Caco-2 (cell line): ENCODE measurements at regions not wholly inside any gene's neighbourhood (a gene's known extent, or its start where the extent isn't known, plus 50 kb on each side); places are given as distances from the start of the nearest gene placed in this dataset.

Source experiments
- BruUV-seq: library from RNA; stranded (reverse); fragments of 400-500 nt; replicated peaks from 2 replicates; lab custom pipeline; 2021; lab: Mats Ljungman, UMichigan
- CTCF ChIA-PET: fragments of 300-600 bp; sonication (Branson Sonifier 250); formaldehyde crosslinking; loops from one replicate; lab custom pipeline; 2022; ENCODE audit warnings: antibody characterized with exemption; lab: Charles Lee
- POLR2A ChIA-PET: fragments of 300-600 bp; sonication (Branson Sonifier 250); formaldehyde crosslinking; loops from one replicate; lab custom pipeline; 2022; ENCODE audit warnings: antibody characterized with exemption; lab: Charles Lee
- DNase-seq, 2 experiments: peaks; one replicate each; pipeline versions ENCODE4 v3.0.0 to v3.0.0-alpha.2; 2020 to 2022
- H3K27me3 ChIP-seq: replicated peaks from 2 replicates; pipeline ENCODE4 v1.6.0; 2011; ENCODE audit warnings: low read length; ENCODE audit not compliant: control insufficient read depth, insufficient read depth
- H3K36me3 ChIP-seq: 2 replicates; pipeline ENCODE4 v1.5.1; 2011; ENCODE audit warnings: low read length; ENCODE audit not compliant: control insufficient read depth, insufficient read depth
- H3K4me1 ChIP-seq: fragments of 250-450 bp; sonication (Bioruptor Pico); 2 replicates; pipeline ENCODE4 v1.5.1; 2020; ENCODE audit warnings: mild to moderate bottlenecking
- H3K4me3 ChIP-seq: 2 replicates; pipeline ENCODE4 v1.5.1; 2011; ENCODE audit warnings: low read depth, mild to moderate bottlenecking, control low read depth, low read length
- H3K9me3 ChIP-seq: fragments of 250-450 bp; sonication (Bioruptor Pico); 2 replicates; pipeline ENCODE4 v1.5.1; 2020; ENCODE audit warnings: mild to moderate bottlenecking, moderate library complexity
- H3K27ac Mint-ChIP-seq: one replicate; pipeline ENCODE4 v1.8.0; 2022; ENCODE audit warnings: mixed read lengths; ENCODE audit not compliant: unreplicated experiment
- H3K27me3 Mint-ChIP-seq: one replicate; pipeline ENCODE4 v1.8.0; 2022; ENCODE audit warnings: mixed read lengths; ENCODE audit not compliant: insufficient read depth, unreplicated experiment
- H3K36me3 Mint-ChIP-seq: one replicate; pipeline ENCODE4 v1.8.0; 2022; ENCODE audit warnings: mild to moderate bottlenecking, mixed read lengths; ENCODE audit not compliant: insufficient read depth, unreplicated experiment
- H3K4me1 Mint-ChIP-seq: one replicate; pipeline ENCODE4 v1.8.0; 2022; ENCODE audit warnings: low read depth, mixed read lengths; ENCODE audit not compliant: unreplicated experiment
- H3K4me3 Mint-ChIP-seq: one replicate; pipeline ENCODE4 v1.8.0; 2022; ENCODE audit warnings: mild to moderate bottlenecking, moderate library complexity, mixed read lengths; ENCODE audit not compliant: unreplicated experiment
- H3K9me3 Mint-ChIP-seq: one replicate; pipeline ENCODE4 v1.8.0; 2022; ENCODE audit warnings: mixed read lengths; ENCODE audit not compliant: unreplicated experiment
- intact Hi-C: fragments of 100-400 bp; cut with micrococcal nuclease; formaldehyde crosslinking; loops from one replicate; pipeline ENCODE4 v1.10.0; 2022; ENCODE audit not compliant: unreplicated experiment
- TF ChIP-seq, protein P1 (sequence below), 2 experiments: fragments of 200-600 bp in 1 of 2; IDR thresholded peaks; 1 replicate in 1 of 2; 2 replicates in 1 of 2; pipeline versions ENCODE4 v1.5.1 to v1.8.0; 2011 to 2022; ENCODE audit warnings: antibody characterized with exemption in 1 of 2, control low read depth in 1 of 2, inconsistent platforms in 1 of 2, low read depth in 1 of 2, low read length in 1 of 2, mild to moderate bottlenecking in 1 of 2, moderate library complexity in 1 of 2; ENCODE audit not compliant: insufficient read depth in 1 of 2, severe bottlenecking in 1 of 2, unreplicated experiment in 1 of 2

DNA sequence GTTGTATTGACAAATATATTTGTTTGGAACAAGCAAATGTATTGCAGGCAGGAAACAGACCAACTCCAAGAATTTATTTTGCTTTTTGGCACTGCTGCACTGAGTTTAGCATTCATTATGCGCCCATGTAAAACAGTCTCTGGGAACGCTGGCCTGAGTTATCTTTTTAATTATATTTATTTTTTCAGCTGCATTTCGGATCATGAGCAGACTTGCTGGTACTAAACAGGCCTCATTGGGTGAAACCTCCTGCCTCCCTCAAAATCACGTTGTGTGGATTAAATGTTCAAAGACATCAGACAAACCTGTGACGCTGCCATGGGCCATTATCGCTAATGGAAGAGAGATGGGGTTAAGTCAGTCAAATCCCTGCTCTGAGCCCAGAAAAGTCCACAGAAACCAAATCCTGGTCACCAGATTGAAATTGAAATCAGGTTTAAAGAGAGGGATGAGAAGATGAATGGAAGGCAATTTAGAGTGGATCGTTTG is 511.1 kb upstream of the PROK2 start:
- BruUV-seq = no TSS peak
- intact Hi-C loops = no loop called here

DNA sequence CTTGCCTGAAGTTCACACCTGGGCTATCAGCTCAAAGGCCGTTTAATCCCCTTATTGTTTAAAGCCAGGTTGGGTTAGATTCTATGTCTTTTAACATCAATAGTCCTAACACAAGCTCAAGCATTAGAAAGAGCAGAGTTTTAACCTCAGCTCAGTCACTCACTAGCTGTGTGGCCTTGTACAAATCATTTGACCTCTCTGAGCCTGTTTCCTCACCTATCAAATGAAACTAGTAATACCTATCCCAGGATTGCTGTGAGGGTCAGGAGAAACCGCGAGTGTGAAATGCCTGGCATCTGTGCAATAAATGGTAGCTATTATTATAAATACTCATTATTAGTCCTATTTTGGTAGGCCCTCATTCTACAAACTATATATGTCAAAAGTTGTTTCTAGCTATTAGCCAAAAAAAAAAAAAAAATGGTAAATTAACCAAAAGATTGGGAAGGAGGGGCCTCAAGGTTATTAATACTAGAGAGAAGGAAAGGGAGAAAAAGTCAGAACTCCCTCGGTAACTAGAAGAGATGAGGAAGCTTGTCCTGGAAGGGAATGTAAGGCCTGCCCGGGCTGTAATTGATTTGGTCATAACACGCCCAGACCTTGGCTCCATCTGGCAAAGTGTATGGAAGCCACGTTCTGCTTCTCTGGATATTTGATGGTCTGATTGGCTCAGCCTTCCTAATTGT is 510.5 kb upstream of the PROK2 start:
- Mint-ChIP-seq H3K27me3 (peaks cover 10% of the 10 kb centered on the region), H3K27ac (no peak overlapping the region), H3K4me3 (no peak overlapping the region), H3K4me1 (no peaks in the 10 kb centered on the region), H3K9me3 (no peaks in the 10 kb centered on the region), H3K36me3 (no peaks in the 10 kb centered on the region)
- intact Hi-C loops = no loop called here
- ChIA-PET POLR2A (no interaction called here), CTCF (no interaction called here)
- H3K4me3 ChIP-seq = no peak overlapping the region
- TF ChIP-seq, protein P1, sequence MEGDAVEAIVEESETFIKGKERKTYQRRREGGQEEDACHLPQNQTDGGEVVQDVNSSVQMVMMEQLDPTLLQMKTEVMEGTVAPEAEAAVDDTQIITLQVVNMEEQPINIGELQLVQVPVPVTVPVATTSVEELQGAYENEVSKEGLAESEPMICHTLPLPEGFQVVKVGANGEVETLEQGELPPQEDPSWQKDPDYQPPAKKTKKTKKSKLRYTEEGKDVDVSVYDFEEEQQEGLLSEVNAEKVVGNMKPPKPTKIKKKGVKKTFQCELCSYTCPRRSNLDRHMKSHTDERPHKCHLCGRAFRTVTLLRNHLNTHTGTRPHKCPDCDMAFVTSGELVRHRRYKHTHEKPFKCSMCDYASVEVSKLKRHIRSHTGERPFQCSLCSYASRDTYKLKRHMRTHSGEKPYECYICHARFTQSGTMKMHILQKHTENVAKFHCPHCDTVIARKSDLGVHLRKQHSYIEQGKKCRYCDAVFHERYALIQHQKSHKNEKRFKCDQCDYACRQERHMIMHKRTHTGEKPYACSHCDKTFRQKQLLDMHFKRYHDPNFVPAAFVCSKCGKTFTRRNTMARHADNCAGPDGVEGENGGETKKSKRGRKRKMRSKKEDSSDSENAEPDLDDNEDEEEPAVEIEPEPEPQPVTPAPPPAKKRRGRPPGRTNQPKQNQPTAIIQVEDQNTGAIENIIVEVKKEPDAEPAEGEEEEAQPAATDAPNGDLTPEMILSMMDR (IDR thresholded peaks at IDR 0.05; ENCODE audit: insufficient read depth in 1 of 2, low read depth in 1 of 2, low read length in 1 of 2, severe bottlenecking in 1 of 2, unreplicated experiment in 1 of 2) = no peak
- H3K9me3 ChIP-seq = no peaks in the 10 kb centered on the region
- DNase-seq = no peak
- no peaks in the 10 kb centered on the region for H3K4me1 ChIP-seq
- BruUV-seq = no TSS peak
- H3K27me3 ChIP-seq = no peaks in the 10 kb centered on the region
- H3K36me3 ChIP-seq = no peaks in the 10 kb centered on the region

More for the DNA sequence above, 511.1 kb upstream of the PROK2 start:
- DNase-seq = no peak
- no peaks in the 10 kb centered on the region for H3K27me3 ChIP-seq
- no peak overlapping the region for H3K4me3 Mint-ChIP-seq
- H3K4me1 Mint-ChIP-seq = peaks cover 5% of the 10 kb centered on the region
- H3K4me3 ChIP-seq = no peak overlapping the region
- ChIA-PET POLR2A (no interaction called here), CTCF (interaction anchor here (0.5 to 0.6 kb wide), 2 partner anchors 54 to 336 kb away, joined by 3 read pairs; no protein-coding TSS in a partner anchor)
- H3K27me3 Mint-ChIP-seq = peaks cover 11% of the 10 kb centered on the region
- no peaks in the 10 kb centered on the region for H3K9me3 Mint-ChIP-seq
- TF ChIP-seq, protein P1 (IDR thresholded peaks at IDR 0.05; ENCODE audit: insufficient read depth in 1 of 2, low read depth in 1 of 2, low read length in 1 of 2, severe bottlenecking in 1 of 2, unreplicated experiment in 1 of 2) = no peak
- no peaks in the 10 kb centered on the region for H3K36me3 Mint-ChIP-seq
- no peaks in the 10 kb centered on the region for H3K36me3 ChIP-seq
- no peaks in the 10 kb centered on the region for H3K9me3 ChIP-seq
- no peaks in the 10 kb centered on the region for H3K4me1 ChIP-seq
- H3K27ac Mint-ChIP-seq = no peak overlapping the region

DNA sequence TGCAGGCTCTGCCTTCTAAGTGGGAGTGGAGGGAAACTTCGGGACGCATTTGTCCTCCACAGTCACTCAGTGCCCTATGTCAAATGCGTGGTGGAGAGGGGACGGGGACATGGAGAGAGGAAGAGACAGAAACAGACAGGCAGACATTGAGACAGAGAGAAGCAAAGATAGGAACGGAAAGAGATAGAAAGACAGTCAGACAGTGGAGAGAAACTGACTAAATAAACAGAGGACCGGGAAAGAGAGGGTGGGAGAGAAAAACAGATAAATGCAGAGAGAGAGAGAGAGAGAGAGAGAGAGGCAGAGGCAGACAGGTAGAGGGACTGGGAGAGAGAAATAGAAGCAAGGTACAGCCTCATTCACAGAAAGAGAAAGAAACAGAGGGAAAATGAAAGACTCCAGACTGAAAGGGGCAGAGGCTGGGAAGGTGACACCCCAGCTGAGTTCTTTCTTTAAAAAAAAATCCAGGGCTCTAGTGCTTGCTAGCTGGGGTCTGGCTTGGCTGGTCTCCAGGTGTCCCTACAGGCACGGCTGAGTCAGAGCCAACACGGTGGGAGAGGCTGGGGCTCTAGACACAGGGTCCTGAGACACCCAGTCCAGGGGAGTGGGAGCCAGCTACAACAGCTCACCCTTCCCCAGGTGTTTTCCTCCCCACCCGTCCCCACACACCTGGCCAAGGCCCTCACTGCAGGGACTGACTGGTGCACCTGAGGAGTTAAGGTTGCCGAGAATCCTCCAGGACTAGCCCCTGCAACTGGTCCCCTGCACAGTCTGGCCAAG is 506.1 kb upstream of the PROK2 start:
- H3K4me1 Mint-ChIP-seq = no peaks in the 10 kb centered on the region
- peaks cover 10% of the 10 kb centered on the region for H3K27me3 Mint-ChIP-seq
- Histone ChIP-seq H3K27me3 (no peaks in the 10 kb centered on the region; the same call in 1 of the 2 replicates), H3K9me3 (no peaks in the 10 kb centered on the region), H3K4me1 (no peaks in the 10 kb centered on the region), H3K4me3 (no peak overlapping the region), H3K36me3 (no peaks in the 10 kb centered on the region)
- no peak overlapping the region for H3K27ac Mint-ChIP-seq
- ChIA-PET CTCF (no interaction called here), POLR2A (no interaction called here)
- H3K9me3 Mint-ChIP-seq = no peaks in the 10 kb centered on the region
- no peak overlapping the region for H3K4me3 Mint-ChIP-seq
- no TSS peak for BruUV-seq
- TF ChIP-seq, protein P1 (IDR thresholded peaks at IDR 0.05; ENCODE audit: insufficient read depth in 1 of 2, low read depth in 1 of 2, low read length in 1 of 2, severe bottlenecking in 1 of 2, unreplicated experiment in 1 of 2) = no peak
- DNase-seq = no peak
- intact Hi-C loops = no loop called here
- no peaks in the 10 kb centered on the region for H3K36me3 Mint-ChIP-seq
